Skeletal muscle tissue (tissue), 3 donors: ENCODE measurements at regions not wholly inside any gene's neighbourhood (a gene's known extent, or its start where the extent isn't known, plus 50 kb on each side); places are given as distances from the start of the nearest gene placed in this dataset.
"Not testable (repeated sequence)": the region's sequence is repeated elsewhere in the genome, so short reads cannot be mapped to it uniquely, and the experiment has no call there.

ENCODE experiments used
- H3K27ac ChIP-seq: one replicate; pipeline ENCODE4 v1.7.0; 2013; ENCODE audit warnings: mild to moderate bottlenecking, low read depth, low read length, inconsistent platforms
- H3K27me3 ChIP-seq, 3 donors: one replicate each; pipeline ENCODE4 v1.7.0; 2013; ENCODE audit warnings: low read length in 3 of 3; ENCODE audit not compliant: control insufficient read depth in 3 of 3, insufficient read depth in 3 of 3
- H3K36me3 ChIP-seq, 3 donors: one replicate each; pipeline ENCODE4 v1.7.0; 2013; ENCODE audit warnings: low read length in 3 of 3; ENCODE audit not compliant: control insufficient read depth in 3 of 3, insufficient read depth in 3 of 3
- H3K4me1 ChIP-seq, 3 donors: one replicate each; pipeline ENCODE4 v1.7.0; 2013; ENCODE audit warnings: low read length in 3 of 3, mild to moderate bottlenecking in 3 of 3; ENCODE audit not compliant: control insufficient read depth in 3 of 3, insufficient read depth in 3 of 3
- H3K4me3 ChIP-seq, 3 donors: one replicate each; pipeline ENCODE4 v1.7.0; 2013; ENCODE audit warnings: low read length in 3 of 3
- H3K9ac ChIP-seq, 3 donors: one replicate each; pipeline ENCODE4 v1.7.0; 2013; ENCODE audit warnings: low read length in 3 of 3, mild to moderate bottlenecking in 3 of 3, moderate library complexity in 2 of 3, low read depth in 1 of 3
- H3K9me3 ChIP-seq, 3 donors: one replicate each; pipeline ENCODE4 v1.7.0; 2013; ENCODE audit warnings: low read length in 3 of 3; ENCODE audit not compliant: control insufficient read depth in 3 of 3
- donor health status: Osteomylitis.

- Histone ChIP-seq H3K9me3 (no peaks in the 10 kb centered on the region), H3K27ac (no peak overlapping the region), H3K27me3 (peaks cover 0 to 14% (median 11%) of the 10 kb centered on the region in 3 donors)
Observed at GRCh38 chr6:33886673-33887144, 82.9 kb upstream of the MLN start.

GRCh38 chr6:33885132-33886057 lies 81.6 kb upstream of the MLN start:
- Histone ChIP-seq H3K9ac (no peak overlapping the region), H3K4me1 (no peaks in the 10 kb centered on the region), H3K36me3 (no peaks in the 10 kb centered on the region), H3K27me3 (peaks cover 0 to 14% (median 13%) of the 10 kb centered on the region in 3 donors), H3K9me3 (no peaks in the 10 kb centered on the region), H3K27ac (no peak overlapping the region), H3K4me3 (no peak overlapping the region)

More at GRCh38 chr6:33886673-33887144, 82.9 kb upstream of the MLN start:
- Histone ChIP-seq H3K9ac (no peak overlapping the region), H3K36me3 (no peaks in the 10 kb centered on the region), H3K4me3 (no peak overlapping the region), H3K4me1 (no peaks in the 10 kb centered on the region)

- not testable (repeated sequence) for H3K27ac ChIP-seq, H3K9ac ChIP-seq, H3K4me3 ChIP-seq, H3K9me3 ChIP-seq, H3K36me3 ChIP-seq, H3K4me1 ChIP-seq
- peaks cover 0 to 23% (median 20%) of the 10 kb centered on the region in 3 donors for H3K27me3 ChIP-seq
Observed at GRCh38 chr6:33883621-33884020, 79.8 kb upstream of the MLN start.

- Histone ChIP-seq H3K36me3 (no peaks in the 10 kb centered on the region), H3K4me3 (no peak overlapping the region), H3K9ac (no peak overlapping the region), H3K27me3 (peaks cover 0 to 25% (median 17%) of the 10 kb centered on the region in 3 donors), H3K9me3 (no peaks in the 10 kb centered on the region), H3K27ac (no peak overlapping the region), H3K4me1 (no peaks in the 10 kb centered on the region)
Observed at GRCh38 chr6:33882154-33882553, 78.4 kb upstream of the MLN start.

GRCh38 chr6:33880766-33881165 lies 77.0 kb upstream of the MLN start:
- Histone ChIP-seq H3K36me3 (no peaks in the 10 kb centered on the region), H3K27ac (no peak overlapping the region), H3K27me3 (peaks cover 0 to 25% (median 17%) of the 10 kb centered on the region in 3 donors), H3K9me3 (no peaks in the 10 kb centered on the region), H3K4me1 (no peaks in the 10 kb centered on the region), H3K9ac (no peak overlapping the region), H3K4me3 (no peak overlapping the region)

- H3K4me3 ChIP-seq = no peak overlapping the region
- H3K9me3 ChIP-seq = no peaks in the 10 kb centered on the region
- H3K4me1 ChIP-seq = no peaks in the 10 kb centered on the region
- no peak overlapping the region for H3K9ac ChIP-seq
- H3K27ac ChIP-seq = no peak overlapping the region
- H3K27me3 ChIP-seq = peaks cover 0 to 21% (median 12%) of the 10 kb centered on the region in 3 donors
- no peaks in the 10 kb centered on the region for H3K36me3 ChIP-seq
Observed at GRCh38 chr6:33880104-33880678, 76.4 kb upstream of the MLN start.

- Histone ChIP-seq H3K9me3 (no peaks in the 10 kb centered on the region), H3K4me3 (no peak overlapping the region), H3K27ac (no peak overlapping the region), H3K36me3 (no peaks in the 10 kb centered on the region), H3K9ac (no peak overlapping the region), H3K27me3 (peaks cover 7 to 21% (median 12%) of the 10 kb centered on the region in 3 donors), H3K4me1 (no peaks in the 10 kb centered on the region)
Observed at GRCh38 chr6:33878562-33878961, 74.8 kb upstream of the MLN start.

- Histone ChIP-seq H3K4me1 (no peaks in the 10 kb centered on the region), H3K9me3 (no peaks in the 10 kb centered on the region), H3K4me3 (no peak overlapping the region), H3K27me3 (peaks cover 7 to 21% (median 12%) of the 10 kb centered on the region in 3 donors), H3K9ac (no peak overlapping the region), H3K27ac (no peak overlapping the region), H3K36me3 (no peaks in the 10 kb centered on the region)
Observed at GRCh38 chr6:33877982-33878535, 74.3 kb upstream of the MLN start.

- Histone ChIP-seq H3K4me1 (no peaks in the 10 kb centered on the region), H3K36me3 (no peaks in the 10 kb centered on the region), H3K9me3 (no peaks in the 10 kb centered on the region), H3K9ac (no peak overlapping the region), H3K27me3 (peaks cover 7 to 15% (median 10%) of the 10 kb centered on the region in 3 donors), H3K27ac (no peak overlapping the region), H3K4me3 (no peak overlapping the region)
Observed at GRCh38 chr6:33875696-33876095, 71.9 kb upstream of the MLN start.

- Histone ChIP-seq H3K9ac (no peak overlapping the region), H3K36me3 (no peaks in the 10 kb centered on the region), H3K4me3 (no peak overlapping the region), H3K27ac (no peak overlapping the region), H3K9me3 (no peaks in the 10 kb centered on the region), H3K27me3 (peaks cover 7 to 15% (median 14%) of the 10 kb centered on the region in 3 donors), H3K4me1 (no peaks in the 10 kb centered on the region)
Observed at GRCh38 chr6:33875141-33875581, 71.4 kb upstream of the MLN start.
